Nephron (organoid): ENCODE measurements at regions not wholly inside any gene's neighbourhood (a gene's known extent, or its start where the extent isn't known, plus 50 kb on each side); places are given as distances from the start of the nearest gene placed in this dataset.
"Not testable (repeated sequence)": the region's sequence is repeated elsewhere in the genome, so short reads cannot be mapped to it uniquely, and the experiment has no call there.

ENCODE experiments used
- H3K27ac Mint-ChIP-seq, 3 experiments: 2 replicates each; pipeline ENCODE4 v1.8.0; 2020; ENCODE audit warnings: mixed read lengths in 3 of 3, mild to moderate bottlenecking in 2 of 3, moderate library complexity in 1 of 3
- H3K27me3 Mint-ChIP-seq: 2 replicates; pipeline ENCODE4 v1.8.0; 2021; ENCODE audit warnings: low read depth, mild to moderate bottlenecking, moderate library complexity, mixed read lengths
- H3K36me3 Mint-ChIP-seq: 2 replicates; pipeline ENCODE4 v1.8.0; 2020; ENCODE audit warnings: low read depth, mixed read lengths
- H3K4me1 Mint-ChIP-seq: 2 replicates; pipeline ENCODE4 v1.8.0; 2020; ENCODE audit warnings: mixed read lengths
- H3K4me3 Mint-ChIP-seq, 3 experiments: 2 replicates each; pipeline ENCODE4 v1.8.0; 2020; ENCODE audit warnings: mild to moderate bottlenecking in 3 of 3, mixed read lengths in 3 of 3, moderate library complexity in 2 of 3
- H3K9me3 Mint-ChIP-seq: 2 replicates; pipeline ENCODE4 v1.8.0; 2020; ENCODE audit warnings: mixed read lengths
- TF ChIP-seq, protein P1 (sequence below), 3 experiments: fragments of 200-600 bp; sonication (generic); IDR thresholded peaks; one replicate each; pipeline ENCODE4 v1.5.0; 2021; ENCODE audit warnings: antibody characterized with exemption in 3 of 3; ENCODE audit not compliant: unreplicated experiment in 3 of 3

DNA sequence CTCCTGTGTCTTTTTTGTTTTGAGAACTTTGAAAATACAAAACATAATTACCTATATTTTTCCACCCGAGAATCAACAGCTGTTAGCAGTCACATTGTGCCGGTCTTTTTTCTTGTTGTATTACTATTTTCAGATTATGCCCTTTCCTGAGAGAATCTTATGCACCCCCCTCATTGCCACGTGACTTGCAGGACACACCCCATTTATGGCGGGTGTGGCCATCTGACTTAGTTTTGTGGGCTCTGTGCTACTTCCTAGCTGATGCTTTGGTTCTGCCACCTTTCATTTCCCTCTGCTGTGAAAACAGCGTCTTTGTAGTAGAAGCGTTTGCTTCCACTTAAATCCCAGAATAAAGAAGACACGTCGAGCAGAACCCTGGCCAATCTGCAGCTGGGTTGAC is 82.8 kb upstream of the SOX13 start:
- H3K27me3 Mint-ChIP-seq, result no peaks in the 10 kb centered on the region
- TF ChIP-seq, protein P1, sequence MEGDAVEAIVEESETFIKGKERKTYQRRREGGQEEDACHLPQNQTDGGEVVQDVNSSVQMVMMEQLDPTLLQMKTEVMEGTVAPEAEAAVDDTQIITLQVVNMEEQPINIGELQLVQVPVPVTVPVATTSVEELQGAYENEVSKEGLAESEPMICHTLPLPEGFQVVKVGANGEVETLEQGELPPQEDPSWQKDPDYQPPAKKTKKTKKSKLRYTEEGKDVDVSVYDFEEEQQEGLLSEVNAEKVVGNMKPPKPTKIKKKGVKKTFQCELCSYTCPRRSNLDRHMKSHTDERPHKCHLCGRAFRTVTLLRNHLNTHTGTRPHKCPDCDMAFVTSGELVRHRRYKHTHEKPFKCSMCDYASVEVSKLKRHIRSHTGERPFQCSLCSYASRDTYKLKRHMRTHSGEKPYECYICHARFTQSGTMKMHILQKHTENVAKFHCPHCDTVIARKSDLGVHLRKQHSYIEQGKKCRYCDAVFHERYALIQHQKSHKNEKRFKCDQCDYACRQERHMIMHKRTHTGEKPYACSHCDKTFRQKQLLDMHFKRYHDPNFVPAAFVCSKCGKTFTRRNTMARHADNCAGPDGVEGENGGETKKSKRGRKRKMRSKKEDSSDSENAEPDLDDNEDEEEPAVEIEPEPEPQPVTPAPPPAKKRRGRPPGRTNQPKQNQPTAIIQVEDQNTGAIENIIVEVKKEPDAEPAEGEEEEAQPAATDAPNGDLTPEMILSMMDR (IDR thresholded peaks at IDR 0.05; ENCODE audit: unreplicated experiment in 3 of 3), result no peak
- H3K36me3 Mint-ChIP-seq, result no peaks in the 10 kb centered on the region
- H3K4me3 Mint-ChIP-seq, result no peak overlapping the region
- H3K4me1 Mint-ChIP-seq, result peaks cover 7% of the 10 kb centered on the region
- H3K9me3 Mint-ChIP-seq, result no peaks in the 10 kb centered on the region
- no peak overlapping the region for H3K27ac Mint-ChIP-seq

DNA sequence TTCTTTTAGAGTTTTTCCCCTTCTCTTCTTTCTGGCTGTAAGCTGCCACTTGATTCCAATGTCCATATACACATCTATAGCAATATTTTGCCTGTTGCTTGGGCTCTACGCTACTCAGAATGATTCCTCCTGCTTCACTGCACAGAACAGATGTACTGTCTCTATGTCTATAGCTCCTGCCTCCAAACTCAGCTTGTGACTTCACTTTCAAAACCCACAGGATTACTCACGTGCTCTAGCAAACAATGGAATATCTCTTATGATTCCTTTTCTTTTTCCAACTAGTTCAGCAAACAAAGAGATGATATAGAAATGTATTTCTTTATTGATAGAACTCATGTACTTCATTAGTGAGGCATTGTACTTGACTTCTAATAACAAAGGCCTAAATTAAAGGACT is 80.5 kb upstream of the SOX13 start:
- H3K27me3 Mint-ChIP-seq, result peaks cover 10% of the 10 kb centered on the region
- no peak overlapping the region for H3K27ac Mint-ChIP-seq
- H3K36me3 Mint-ChIP-seq, result no peaks in the 10 kb centered on the region
- no peaks in the 10 kb centered on the region for H3K9me3 Mint-ChIP-seq
- H3K4me3 Mint-ChIP-seq, result no peak overlapping the region
- H3K4me1 Mint-ChIP-seq, result peaks cover 10% of the 10 kb centered on the region
- TF ChIP-seq, protein P1 (IDR thresholded peaks at IDR 0.05; ENCODE audit: unreplicated experiment in 3 of 3), result no peak

DNA sequence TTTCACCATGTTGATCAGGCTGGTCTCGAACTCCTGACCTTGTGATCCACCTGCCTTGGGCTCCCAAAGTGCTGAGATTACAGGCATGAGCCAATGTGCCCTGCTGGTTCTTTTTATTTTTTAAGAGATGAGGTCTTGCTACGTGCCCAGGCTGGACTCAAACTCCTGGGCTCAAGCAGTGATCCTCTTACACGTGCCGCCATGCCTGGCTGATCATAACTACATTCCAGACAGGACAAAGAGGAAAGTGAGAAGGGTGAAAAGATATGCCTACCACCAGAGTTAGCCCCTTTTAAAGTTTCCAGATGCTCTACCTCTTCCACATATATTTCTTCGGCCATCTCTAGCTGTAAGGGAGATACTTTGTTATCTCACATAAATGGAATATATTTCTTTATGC is 79.7 kb upstream of the SOX13 start:
- no peaks in the 10 kb centered on the region for H3K9me3 Mint-ChIP-seq
- H3K4me1 Mint-ChIP-seq, result peaks cover 10% of the 10 kb centered on the region
- peaks cover 12% of the 10 kb centered on the region for H3K27me3 Mint-ChIP-seq
- H3K4me3 Mint-ChIP-seq, result no peak overlapping the region
- TF ChIP-seq, protein P1 (IDR thresholded peaks at IDR 0.05; ENCODE audit: unreplicated experiment in 3 of 3), result no peak
- no peak overlapping the region for H3K27ac Mint-ChIP-seq
- no peaks in the 10 kb centered on the region for H3K36me3 Mint-ChIP-seq

DNA sequence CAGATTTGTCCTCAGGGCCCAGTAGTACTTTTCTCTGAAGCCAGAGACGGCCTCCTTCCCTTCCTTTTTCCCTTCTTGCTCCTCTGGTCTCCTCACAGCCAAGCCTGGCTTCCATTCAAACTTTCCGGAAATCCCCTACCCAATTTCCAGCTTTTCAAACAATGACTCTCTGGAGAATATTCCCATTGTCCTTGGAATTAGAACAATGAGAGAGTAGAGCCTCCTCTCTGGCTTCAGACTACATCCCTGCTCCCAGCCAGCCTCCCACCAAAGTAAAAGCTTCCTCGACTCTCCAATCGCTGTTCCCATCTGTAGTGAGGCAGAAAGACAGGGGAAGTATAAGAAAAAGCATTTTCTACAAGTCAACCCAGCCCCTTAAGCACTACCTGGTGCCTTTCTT is 77.7 kb upstream of the SOX13 start:
- Mint-ChIP-seq H3K27ac (peak overlapping the region in 2 of 3 experiments; percentile 18 to 20), H3K27me3 (peaks cover 12% of the 10 kb centered on the region), H3K36me3 (no peaks in the 10 kb centered on the region), H3K4me1 (peaks cover 10% of the 10 kb centered on the region), H3K9me3 (peaks cover 4% of the 10 kb centered on the region), H3K4me3 (no peak overlapping the region)
- TF ChIP-seq, protein P1 (IDR thresholded peaks at IDR 0.05; ENCODE audit: unreplicated experiment in 3 of 3), result no peak

DNA sequence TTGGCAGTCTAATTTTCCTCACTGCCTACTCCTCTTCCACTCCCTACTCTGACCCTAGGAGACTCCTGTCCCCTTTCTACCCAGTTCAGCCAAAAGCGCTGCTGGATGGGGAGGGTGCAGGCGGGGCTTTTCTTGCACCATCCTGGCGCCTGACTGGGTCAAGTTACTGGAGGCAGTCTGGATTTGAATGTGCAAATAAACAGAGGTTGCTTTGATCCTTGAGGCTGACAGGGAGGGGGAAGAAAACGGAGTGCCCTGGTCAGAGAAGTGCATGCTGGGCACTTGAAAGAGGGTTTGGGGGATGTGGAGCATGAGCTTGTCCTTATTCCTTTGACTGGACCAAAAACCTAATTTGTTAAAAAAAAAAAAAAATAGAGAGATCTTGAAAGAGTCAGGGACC is 76.8 kb upstream of the SOX13 start:
- H3K9me3 Mint-ChIP-seq, result peaks cover 9% of the 10 kb centered on the region
- no peaks in the 10 kb centered on the region for H3K36me3 Mint-ChIP-seq
- no peak overlapping the region for H3K27ac Mint-ChIP-seq
- H3K4me3 Mint-ChIP-seq, result no peak overlapping the region
- H3K4me1 Mint-ChIP-seq, result peaks cover 10% of the 10 kb centered on the region
- TF ChIP-seq, protein P1 (IDR thresholded peaks at IDR 0.05; ENCODE audit: unreplicated experiment in 3 of 3), result no peak
- H3K27me3 Mint-ChIP-seq, result peaks cover 12% of the 10 kb centered on the region

DNA sequence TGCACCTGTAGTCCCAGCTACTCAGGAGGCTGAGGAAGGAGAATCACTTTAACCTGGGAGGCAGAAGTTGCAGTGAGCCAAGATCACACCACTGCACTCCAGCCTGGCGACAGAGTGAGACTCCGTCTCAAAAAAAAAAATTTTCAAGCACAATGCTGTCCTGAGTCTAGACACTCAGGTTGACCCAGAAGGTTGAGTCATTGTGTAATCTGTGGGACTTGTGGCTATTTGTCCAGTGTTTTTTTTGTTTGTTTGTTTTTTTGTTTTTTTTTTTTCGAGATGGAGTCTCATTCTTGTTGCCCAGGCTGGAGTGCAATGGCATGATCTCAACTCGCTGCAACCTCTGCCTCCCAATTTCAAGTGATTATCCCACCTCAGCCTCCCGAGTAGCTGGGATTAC is 74.3 kb upstream of the SOX13 start:
- Mint-ChIP-seq H3K27me3 (peaks cover 12% of the 10 kb centered on the region), H3K4me1 (peaks cover 10% of the 10 kb centered on the region)
- H3K36me3 Mint-ChIP-seq, H3K27ac Mint-ChIP-seq, H3K9me3 Mint-ChIP-seq, H3K4me3 Mint-ChIP-seq: not testable (repeated sequence)
